Body of pancreas (tissue), 4 donors: ENCODE measurements at regions not wholly inside any gene's neighbourhood (a gene's known extent, or its start where the extent isn't known, plus 50 kb on each side); places are given as distances from the start of the nearest gene placed in this dataset.

Experiments
- CTCF ChIP-seq, 7 experiments: fragments of 450-650 bp in 4 of 7; fragments of 200-600 bp in 3 of 7; sonication (generic) in 3 of 7; IDR thresholded peaks; one replicate each; pipeline ENCODE4 v1.5.1; 2016 to 2019; ENCODE audit warnings: antibody characterized with exemption in 7 of 7
- POLR2A ChIP-seq, 3 donors: fragments of 450-650 bp; IDR thresholded peaks; one replicate each; pipeline ENCODE4 v1.6.1; 2016; ENCODE audit warnings: antibody characterized with exemption in 3 of 3, mild to moderate bottlenecking in 2 of 3

GRCh38 chr12:16474801-16475200 lies 127.4 kb downstream of the MGST1 start:
- TF ChIP-seq CTCF (IDR thresholded peaks at IDR 0.05) (no peak), POLR2A (IDR thresholded peaks at IDR 0.05) (no peak)
